ENCODE measurements at regions not wholly inside any gene's neighbourhood (a gene's known extent, or its start where the extent isn't known, plus 50 kb on each side); places are given as distances from the start of the nearest gene placed in this dataset.
"Not testable (repeated sequence)": the region's sequence is repeated elsewhere in the genome, so short reads cannot be mapped to it uniquely, and the experiment has no call there.

DNA sequence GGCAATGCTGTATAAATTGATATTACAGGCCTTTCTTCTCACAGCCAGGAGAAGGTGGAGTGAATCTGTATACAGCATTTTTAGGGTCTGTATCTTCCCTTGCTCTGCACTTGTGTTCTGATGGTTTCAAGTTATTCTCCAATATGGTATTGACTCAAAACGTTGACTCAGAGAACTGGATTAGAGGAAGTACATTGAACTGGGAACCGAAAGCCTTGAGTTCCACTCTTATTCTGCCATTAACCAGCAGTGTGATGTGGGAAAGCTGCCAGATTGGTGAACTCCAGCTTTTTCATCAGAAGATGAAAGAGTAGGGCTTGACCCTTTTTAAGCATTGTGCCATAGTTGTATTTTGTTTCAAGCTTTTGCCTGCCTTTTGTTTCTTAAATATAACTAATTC, 167.7 kb downstream of the SPRY2 start:
- peak; percentile 5 for DNase-seq

GRCh38 chr13:80171096-80171495, 169.8 kb downstream of the SPRY2 start:
- DNase-seq = no peak

DNA sequence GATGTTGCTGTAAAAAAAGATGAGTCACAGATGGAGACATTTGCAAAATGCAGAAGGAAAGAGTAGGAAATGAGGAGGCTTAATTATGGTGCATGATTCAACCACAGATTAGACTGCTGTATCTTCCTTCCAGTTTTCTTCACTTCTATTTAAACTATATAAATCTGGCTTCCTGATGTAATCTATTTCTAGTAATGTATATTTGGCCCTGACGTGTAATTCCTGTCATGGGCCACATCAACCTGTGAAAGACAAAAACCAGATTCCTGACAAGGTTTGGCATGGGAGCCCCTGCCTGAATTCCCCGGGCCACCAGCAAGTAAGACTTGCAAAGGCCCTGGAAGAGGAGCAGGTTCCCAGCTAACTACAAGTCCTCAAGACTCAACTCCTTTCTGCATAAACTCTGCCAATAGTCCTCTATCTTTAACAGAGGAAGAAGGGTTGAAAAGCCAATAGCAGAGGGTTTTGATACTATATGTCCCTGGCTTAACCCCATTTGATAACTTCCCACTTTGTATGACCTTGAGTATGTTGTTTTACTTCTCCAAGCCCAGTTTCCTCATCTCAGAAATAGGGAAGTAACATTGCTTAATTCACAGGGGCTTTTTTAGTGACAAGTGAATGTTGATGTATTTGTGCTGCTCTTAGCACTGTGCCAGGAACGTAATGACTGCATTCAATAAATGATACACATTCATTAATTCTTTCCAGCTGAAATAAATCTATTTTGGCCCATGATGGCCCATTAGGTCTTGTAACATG, 172.7 kb downstream of the SPRY2 start:
- DNase-seq = no peak

- DNase-seq = no peak
Measured at GRCh38 chr13:80166352-80166751, 174.6 kb downstream of the SPRY2 start.

- DNase-seq = no peak
Measured at GRCh38 chr13:80164462-80164861, 176.5 kb downstream of the SPRY2 start.

DNA sequence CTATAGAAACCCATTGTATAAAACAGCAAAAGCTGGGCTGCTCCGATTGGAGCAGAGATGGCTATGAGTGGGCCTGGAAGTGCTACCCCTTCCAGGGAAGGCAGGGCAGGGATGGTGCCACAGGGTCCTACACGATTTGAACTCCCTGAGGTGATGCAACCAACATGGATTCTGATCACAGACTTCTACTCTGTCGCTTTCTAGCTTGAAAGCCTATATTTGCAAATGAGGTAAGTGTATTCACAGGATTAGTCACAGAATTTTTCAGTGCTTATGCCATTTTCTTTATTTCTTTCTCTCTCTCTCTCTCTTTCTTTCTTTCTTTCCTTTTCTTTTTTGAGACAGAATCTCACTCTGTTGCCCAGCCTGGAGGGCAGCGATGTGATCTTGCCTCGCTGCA, 179.0 kb downstream of the SPRY2 start:
- no peak for DNase-seq

- no peak for DNase-seq
Measured at GRCh38 chr13:80161219-80161618, 179.7 kb downstream of the SPRY2 start.

DNA sequence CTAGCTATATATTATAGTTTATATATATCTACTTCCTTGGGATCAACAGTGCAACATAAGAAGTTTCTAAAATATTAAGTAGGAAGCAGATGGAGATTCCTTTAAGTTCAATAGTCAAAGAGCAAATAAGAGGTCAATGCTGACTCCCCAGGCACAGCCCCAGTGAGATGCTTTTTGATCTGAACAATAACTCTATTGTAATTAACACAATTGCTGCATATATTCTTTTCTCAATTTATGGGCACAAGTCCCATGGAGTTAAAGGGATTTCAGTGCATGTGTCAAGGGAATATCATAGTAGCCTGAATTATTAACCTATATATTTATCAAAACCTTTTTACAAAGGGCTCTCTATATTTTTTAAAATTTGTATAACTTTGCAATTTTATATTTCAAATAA, 180.8 kb downstream of the SPRY2 start:
- no peak for DNase-seq

DNA sequence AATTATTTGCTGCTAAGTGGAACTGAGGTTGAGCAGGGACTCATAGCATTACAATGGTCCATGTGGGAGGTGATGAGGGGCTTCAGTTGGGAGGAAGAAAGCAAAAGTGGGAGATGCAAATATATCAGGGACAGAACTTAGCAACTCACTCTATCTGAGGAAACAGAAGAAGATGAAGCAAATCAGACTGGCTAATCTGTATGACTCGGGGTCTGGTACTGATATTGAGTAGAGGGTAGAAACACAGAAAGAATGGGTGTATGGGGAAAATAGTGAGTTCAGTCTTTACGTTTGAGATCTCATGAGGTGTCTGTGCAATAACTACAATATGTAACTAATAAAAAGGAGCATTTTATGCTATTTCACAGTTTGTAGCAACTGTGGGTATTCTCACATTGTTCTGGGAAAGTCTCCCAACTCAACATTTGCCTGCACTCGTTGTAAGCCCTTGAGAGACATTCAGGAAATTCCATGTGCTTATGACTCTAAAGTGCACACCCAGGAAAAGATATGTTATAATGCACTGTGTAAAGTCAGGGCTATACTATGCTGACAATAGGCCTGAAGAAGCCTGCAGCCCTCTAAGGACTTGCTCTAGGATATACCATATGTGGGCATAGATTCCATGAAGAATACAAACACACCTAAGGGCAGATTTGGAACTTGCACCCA, 183.5 kb downstream of the SPRY2 start:
- DNase-seq = no peak

DNA sequence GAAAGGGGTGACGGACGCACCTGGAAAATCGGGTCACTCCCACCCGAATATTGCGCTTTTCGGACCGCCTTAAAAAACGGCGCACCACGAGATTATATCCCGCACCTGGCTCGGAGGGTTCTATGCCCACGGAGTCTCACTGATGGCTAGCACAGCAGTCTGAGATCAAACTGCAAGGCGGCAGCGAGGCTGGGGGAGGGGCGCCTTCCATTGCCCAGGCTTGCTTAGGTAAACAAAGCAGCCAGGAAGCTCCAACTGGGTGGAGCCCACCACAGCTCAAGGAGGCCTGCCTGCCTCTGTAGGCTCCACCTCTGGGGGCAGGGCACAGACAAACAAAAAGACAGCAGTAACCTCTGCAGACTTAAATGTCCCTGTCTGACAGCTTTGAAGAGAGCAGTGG, 188.8 kb downstream of the SPRY2 start:
- DNase-seq = not testable (repeated sequence)

GRCh38 chr13:80151016-80151415, 189.9 kb downstream of the SPRY2 start:
- no peak for DNase-seq

DNA sequence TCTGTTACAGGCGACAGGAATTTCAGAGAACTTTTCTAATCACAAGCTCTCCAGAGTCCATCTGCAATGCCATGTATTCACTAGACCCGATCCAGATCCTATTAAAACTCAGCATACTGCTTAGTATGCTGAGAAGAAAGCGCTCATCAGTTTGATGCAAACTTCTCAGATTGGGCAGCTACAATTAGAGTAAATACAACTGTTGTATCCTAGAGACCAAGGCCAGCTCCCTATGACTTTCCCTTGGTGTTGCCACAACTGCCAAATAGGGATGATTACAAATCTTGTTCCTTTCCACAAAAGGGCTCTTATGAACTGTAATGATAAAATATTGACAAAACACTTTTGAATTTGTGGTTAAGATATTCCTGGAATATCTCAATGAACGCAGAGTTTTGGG, 191.2 kb downstream of the SPRY2 start:
- DNase-seq = no peak

DNA sequence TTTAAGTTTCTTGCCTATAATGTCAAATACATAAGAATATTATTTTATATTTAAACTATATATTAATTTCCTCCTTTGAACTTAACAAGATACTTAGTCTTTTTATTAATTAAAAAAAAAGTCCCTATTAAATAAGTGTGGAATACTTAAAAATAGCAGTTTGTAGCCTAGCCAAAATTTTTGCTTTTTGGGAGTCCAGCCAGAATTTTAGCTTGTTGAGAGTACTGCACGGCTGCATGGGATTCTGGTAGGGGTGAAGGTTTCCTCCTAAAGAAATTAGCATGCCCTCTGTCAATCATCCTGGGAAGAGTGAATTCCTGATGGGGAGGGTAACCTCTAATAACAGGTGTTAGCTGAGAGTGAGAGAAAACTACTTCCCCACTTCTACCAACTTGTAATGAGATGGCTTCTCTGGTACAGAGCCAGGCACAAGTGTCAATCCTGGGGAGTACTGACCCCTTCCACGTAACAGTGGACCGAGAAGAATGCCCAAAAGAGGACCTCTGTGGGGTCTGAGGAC, 195.7 kb downstream of the SPRY2 start:
- no peak for DNase-seq

DNA sequence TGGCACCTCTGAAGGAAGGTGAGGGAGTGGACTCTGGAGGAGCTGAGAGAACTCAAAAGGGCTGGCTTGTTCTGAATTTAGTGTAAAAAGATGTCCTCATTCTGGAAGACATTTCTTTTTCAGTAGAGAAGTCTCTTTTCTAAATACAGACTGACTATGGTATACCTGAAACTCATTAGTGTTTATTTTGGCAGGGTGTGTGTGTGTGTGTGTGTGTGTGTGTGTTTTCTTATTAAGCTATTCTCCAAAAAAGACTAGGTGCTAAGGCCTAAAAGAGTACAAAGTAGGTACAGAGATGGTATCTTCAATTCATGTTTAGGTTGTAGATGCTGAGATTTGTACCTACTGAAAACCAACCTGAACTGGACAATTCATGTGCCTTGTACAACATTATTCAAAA, 196.4 kb downstream of the SPRY2 start:
- no peak for DNase-seq

DNA sequence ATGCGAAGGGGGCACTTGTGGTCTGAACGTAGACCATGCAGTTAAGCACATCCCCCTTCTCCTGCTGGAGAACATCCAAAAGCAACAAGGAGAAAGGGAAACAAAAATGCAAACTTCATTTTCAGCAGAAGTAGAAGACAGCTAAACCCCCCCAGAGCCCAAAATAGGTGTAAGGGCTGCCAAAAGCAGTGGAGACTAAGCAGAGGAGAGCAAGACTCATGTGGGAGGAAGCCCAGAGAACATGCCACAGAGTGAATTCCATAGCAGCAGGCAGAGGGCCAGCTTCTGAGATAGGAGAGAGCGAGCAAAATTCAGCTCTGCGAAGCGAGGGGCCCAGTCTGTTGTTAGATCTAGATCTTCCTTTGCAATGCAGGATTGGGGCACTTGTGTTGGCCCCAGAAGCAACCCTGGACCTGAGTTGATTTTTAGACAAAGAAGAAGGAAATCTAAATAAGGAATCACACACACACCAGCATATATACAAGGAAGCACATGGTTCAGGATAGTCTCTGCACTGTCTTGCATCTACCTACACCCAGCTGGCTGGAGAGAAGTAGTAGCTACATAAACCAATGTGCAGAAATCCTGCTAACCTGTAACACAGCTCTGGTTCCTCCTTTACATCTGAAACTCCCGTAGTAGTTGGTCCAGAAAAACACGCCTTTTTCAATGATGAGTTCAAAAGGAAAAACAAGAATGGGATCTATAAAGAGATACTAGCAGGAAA, 199.6 kb downstream of the SPRY2 start:
- DNase-seq = peak; percentile 23

- DNase-seq = no peak
Measured at GRCh38 chr13:80140685-80141084, 200.2 kb downstream of the SPRY2 start.

DNA sequence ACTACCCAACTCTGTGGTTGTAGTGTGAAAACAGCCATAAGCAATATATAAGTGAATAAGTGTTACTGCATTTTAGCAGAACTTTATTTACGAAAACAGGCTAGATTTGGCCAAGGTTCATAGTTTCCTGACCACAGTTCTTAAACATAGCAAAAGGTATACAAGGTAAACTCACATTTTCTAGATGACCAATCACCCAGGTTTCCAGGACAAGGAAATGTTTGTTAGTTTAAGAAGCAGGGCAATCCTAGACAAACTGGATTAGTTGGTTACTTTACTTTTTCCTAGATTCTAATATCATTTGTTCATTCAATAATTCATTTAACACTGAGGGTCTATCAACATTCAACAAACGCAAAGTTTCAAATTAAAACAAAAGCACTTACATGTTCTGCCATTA, 201.7 kb downstream of the SPRY2 start:
- DNase-seq = no peak

GRCh38 chr13:80137994-80138393, 202.9 kb downstream of the SPRY2 start:
- no peak for DNase-seq

DNA sequence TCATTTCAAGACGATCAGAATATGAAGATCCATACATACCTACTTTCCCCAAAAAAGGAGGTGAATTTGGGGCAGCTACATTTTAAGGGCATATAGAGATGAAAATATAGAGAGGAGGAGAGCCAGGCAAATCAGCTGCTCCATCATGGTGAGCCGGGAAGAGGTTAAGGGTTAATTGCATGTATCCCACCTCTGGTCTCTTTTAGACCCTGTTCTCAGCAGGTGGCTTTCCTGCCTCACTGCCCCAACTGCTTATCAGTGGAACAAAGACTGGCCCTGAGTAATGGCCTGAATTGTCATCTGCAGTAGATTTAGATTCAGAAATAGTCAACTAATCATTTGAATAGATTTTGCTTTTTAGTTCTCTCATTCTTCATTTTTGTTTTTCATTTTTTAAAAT, 206.6 kb downstream of the SPRY2 start:
- DNase-seq = no peak

GRCh38 chr13:80133631-80134261, 207.2 kb downstream of the SPRY2 start:
- DNase-seq = peak; percentile 67

DNA sequence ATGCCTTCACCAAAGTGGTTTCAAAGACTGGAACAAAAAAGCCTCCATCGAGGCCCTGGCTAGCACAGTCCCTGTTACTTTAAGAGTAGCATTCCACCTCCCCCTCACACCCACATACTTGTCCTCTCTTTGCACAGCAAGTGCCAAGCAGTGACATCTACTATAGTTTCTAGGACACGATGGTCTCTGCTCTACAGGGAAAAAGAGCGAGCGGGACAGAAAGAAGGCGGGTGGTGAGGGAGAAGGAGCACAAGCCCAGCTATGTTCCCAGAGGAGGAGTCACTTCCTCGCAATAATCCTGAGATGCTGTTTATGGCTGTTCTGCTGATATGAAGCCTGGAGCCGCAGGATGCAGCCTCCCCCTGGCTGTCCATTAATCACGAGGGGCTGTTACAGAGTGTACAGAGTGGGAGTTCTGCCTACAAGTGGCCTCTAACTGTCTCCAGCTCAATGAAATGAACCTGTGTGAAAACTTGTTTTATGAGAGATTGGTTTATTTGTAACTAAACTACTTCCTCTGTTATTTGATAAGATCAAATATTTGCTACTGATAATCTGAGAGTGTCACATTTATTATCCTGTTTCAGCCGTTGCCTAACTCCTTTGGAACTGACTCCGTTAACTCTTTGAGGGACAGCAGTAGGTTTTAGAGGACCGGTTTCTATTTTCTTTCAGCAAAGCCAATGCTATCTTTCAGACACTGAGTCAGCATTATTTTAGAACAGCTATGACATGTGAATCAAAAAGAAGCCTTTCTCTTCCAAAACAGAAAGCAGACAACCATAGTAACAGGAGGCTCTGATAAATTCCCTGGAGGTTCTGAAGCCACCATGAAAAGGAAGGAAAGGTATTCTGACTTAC, 208.0 kb downstream of the SPRY2 start:
- peak; percentile 77 for DNase-seq

- peak; percentile 63 for DNase-seq
Measured at GRCh38 chr13:80131204-80131603, 209.7 kb downstream of the SPRY2 start.
